Stimulated activated CD4-positive, alpha-beta T cell treated with anti-CD3 and anti-CD28 coated beads, Interleukin-2, amount 100 ng/mL, for 48 hours (primary cell): ENCODE measurements at regions not wholly inside any gene's neighbourhood (a gene's known extent, or its start where the extent isn't known, plus 50 kb on each side); places are given as distances from the start of the nearest gene placed in this dataset.
"Not testable (repeated sequence)": the region's sequence is repeated elsewhere in the genome, so short reads cannot be mapped to it uniquely, and the experiment has no call there.

Source experiments
- DNase-seq, 2 donors: peaks; one replicate each; pipeline ENCODE4 v3.0.0-alpha.2; 2020

- no peak for DNase-seq
Measured at GRCh38 chr6:119423996-119424395, 74.4 kb upstream of the MAN1A1 start.

GRCh38 chr6:119418084-119418483, 68.5 kb upstream of the MAN1A1 start:
- DNase-seq: not testable (repeated sequence)

DNA sequence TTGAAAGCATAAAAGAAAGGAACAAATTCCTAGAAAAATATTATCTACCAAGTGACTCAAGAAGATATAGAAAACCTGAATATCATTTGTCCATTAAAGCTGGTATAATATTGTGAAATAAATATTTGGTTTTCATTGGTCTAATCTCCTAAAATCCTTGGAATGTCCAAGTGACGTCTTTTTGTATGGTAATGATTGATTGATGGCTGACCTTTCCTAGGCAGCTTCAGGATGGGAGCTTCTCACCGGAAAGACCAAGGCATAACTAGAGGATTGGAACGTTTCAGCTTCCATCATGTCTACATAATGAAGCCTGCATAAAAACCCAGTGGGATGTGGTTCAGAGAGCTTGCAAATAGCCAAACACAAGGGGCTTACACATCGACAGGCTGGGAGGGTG, 57.6 kb upstream of the MAN1A1 start:
- no peak for DNase-seq

GRCh38 chr6:119405114-119405513, 55.6 kb upstream of the MAN1A1 start:
- DNase-seq: not testable (repeated sequence)
